NT2/D1 (cell line): ENCODE measurements at regions not wholly inside any gene's neighbourhood (a gene's known extent, or its start where the extent isn't known, plus 50 kb on each side); places are given as distances from the start of the nearest gene placed in this dataset.

Experiments used
- YY1 ChIP-seq: IDR thresholded peaks from 2 replicates; pipeline ENCODE4 v1.6.1; 2011; ENCODE audit not compliant: insufficient read length, insufficient read depth
- ZNF274 ChIP-seq: IDR thresholded peaks from 2 replicates; pipeline ENCODE4 v1.6.1; 2011; ENCODE audit warnings: mild to moderate bottlenecking, low read depth, low read length

DNA sequence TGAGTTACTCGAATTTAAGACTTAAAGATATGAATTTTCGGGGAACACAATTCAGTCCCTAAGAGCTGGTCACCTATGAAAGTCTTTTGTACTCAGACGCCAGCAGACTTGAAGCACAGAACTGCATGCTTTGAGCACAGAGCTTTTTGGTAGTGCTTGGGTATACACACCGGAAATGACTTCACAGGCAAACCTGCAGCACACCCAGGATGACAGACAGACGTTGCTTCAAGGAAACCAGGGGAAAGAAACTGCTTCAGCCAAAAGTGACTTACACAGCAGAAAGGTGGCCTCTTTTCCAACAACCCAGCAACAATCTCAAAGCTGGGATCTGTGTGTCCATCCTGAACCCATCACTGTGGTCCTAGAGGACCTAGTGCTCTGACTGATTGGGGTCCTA lies 975.1 kb downstream of the AACS start:
- no peak for TF ChIP-seq ZNF274
- TF ChIP-seq YY1, result no peak
